ENCODE measurements at regions not wholly inside any gene's neighbourhood (a gene's known extent, or its start where the extent isn't known, plus 50 kb on each side); places are given as distances from the start of the nearest gene placed in this dataset.

DNA sequence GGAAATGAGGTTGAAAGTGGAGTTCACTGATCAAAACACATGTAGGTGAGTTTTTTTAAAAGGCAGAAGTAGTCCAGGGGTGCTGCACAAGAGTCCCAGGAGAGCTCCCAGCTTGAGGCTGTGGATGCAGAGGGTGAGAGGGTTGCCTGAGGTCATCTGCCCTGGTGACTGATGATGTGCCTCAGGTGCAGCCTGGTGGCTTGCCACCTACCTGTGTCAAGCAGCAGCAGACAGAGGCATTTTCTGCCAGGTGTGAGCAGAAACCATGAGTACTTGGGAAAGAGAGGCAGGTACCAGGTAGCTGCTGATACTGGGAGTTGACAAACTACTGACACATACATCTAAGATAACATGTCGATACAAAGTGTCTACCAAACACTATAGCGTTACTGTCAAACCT is 92.5 kb downstream of the SCP2D1 start:
- Histone ChIP-seq H3K4me3 (ENCODE audit: low read length) (no peak overlapping the region), H3K9ac (ENCODE audit: low read length) (no peak overlapping the region)

DNA sequence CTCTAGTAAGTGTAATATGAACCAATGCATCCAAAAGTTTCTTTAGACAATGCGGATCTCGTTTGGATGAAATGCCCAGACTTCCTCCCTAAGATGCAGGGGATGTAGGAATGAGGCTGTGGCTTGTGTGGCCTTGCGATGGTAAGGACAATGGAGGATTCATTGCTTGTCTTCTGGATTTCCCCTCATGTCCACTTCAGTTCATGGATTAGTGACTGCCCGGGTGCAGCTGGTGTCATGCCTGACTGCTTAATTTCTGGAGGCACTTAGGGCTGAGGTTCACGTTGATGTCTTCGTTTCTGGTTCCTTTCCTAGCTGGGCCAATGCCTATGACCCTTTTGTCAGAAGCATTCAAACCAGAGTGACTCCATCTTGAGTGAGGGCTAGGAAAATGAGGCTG is 93.8 kb downstream of the SCP2D1 start:
- Histone ChIP-seq H3K4ac (ENCODE audit: low read depth, low read length) (no peak overlapping the region), H3K56ac (ENCODE audit: low read length) (no peak overlapping the region), H3K9ac (ENCODE audit: low read length) (no peak overlapping the region), H3K36me3 (ENCODE audit: control insufficient read depth, insufficient read depth, low read length) (no peaks in the 10 kb centered on the region), H2AK5ac (ENCODE audit: low read length) (no peak overlapping the region), H3K27ac (ENCODE audit: low read depth, low read length) (no peak overlapping the region), H3K18ac (ENCODE audit: low read length) (no peak overlapping the region), H4K5ac (ENCODE audit: low read length) (no peak overlapping the region), H3K23ac (ENCODE audit: low read length) (no peak overlapping the region), H2BK15ac (replicated peaks; ENCODE audit: low read depth) (no peak overlapping the region), H3K4me2 (ENCODE audit: low read length) (no peak overlapping the region), H2BK120ac (ENCODE audit: low read depth, low read length) (no peak overlapping the region), H3K79me2 (ENCODE audit: control insufficient read depth, insufficient read depth, low read length) (no peaks in the 10 kb centered on the region), H3K4me3 (ENCODE audit: low read length) (no peak overlapping the region), H2BK5ac (ENCODE audit: low read length) (no peak overlapping the region), H3K27me3 (ENCODE audit: insufficient read depth, low read length, poor library complexity) (no peaks in the 10 kb centered on the region), H3K4me1 (ENCODE audit: control insufficient read depth, low read depth, low read length) (peaks cover 2% of the 10 kb centered on the region), H4K8ac (ENCODE audit: low read depth, low read length) (no peak overlapping the region), H3K79me1 (ENCODE audit: low read length) (no peaks in the 10 kb centered on the region)
- WGBS (ENCODE audit: extremely low coverage, insufficient coverage, low lambda C conversion rate), result no CpG with 5 or more reads among the region's 6 CpGs
- no peak for DNase-seq

More for the DNA sequence above, 92.5 kb downstream of the SCP2D1 start:
- no peak overlapping the region for H3K4me2 ChIP-seq (ENCODE audit: low read length)
- H2BK120ac ChIP-seq (ENCODE audit: low read depth, low read length), result no peak overlapping the region
- no peaks in the 10 kb centered on the region for H3K4me1 ChIP-seq (ENCODE audit: control insufficient read depth, low read depth, low read length)
- no peak overlapping the region for H3K56ac ChIP-seq (ENCODE audit: low read length)
- no peaks in the 10 kb centered on the region for H3K27me3 ChIP-seq (ENCODE audit: insufficient read depth, low read length, poor library complexity)
- H4K5ac ChIP-seq (ENCODE audit: low read length), result no peak overlapping the region
- no peaks in the 10 kb centered on the region for H3K36me3 ChIP-seq (ENCODE audit: control insufficient read depth, insufficient read depth, low read length)
- no peaks in the 10 kb centered on the region for H3K79me1 ChIP-seq (ENCODE audit: low read length)
- no peak overlapping the region for H2BK15ac ChIP-seq (replicated peaks; ENCODE audit: low read depth)
- H3K4ac ChIP-seq (ENCODE audit: low read depth, low read length), result no peak overlapping the region
- H3K18ac ChIP-seq (ENCODE audit: low read length), result no peak overlapping the region
- no peak overlapping the region for H3K23ac ChIP-seq (ENCODE audit: low read length)
- H3K27ac ChIP-seq (ENCODE audit: low read depth, low read length), result no peak overlapping the region
- H3K79me2 ChIP-seq (ENCODE audit: control insufficient read depth, insufficient read depth, low read length), result no peaks in the 10 kb centered on the region
- no peak overlapping the region for H2AK5ac ChIP-seq (ENCODE audit: low read length)
- H4K8ac ChIP-seq (ENCODE audit: low read depth, low read length), result no peak overlapping the region
- no CpG with 5 or more reads among the region's 2 CpGs for WGBS (ENCODE audit: extremely low coverage, insufficient coverage, low lambda C conversion rate)
- DNase-seq, result no peak
- no peak overlapping the region for H2BK5ac ChIP-seq (ENCODE audit: low read length)

GRCh38 chr20:18908109-18908508 is 94.5 kb downstream of the SCP2D1 start:
- no peaks in the 10 kb centered on the region for H3K36me3 ChIP-seq (ENCODE audit: control insufficient read depth, insufficient read depth, low read length)
- H3K79me1 ChIP-seq (ENCODE audit: low read length), result no peaks in the 10 kb centered on the region
- WGBS (ENCODE audit: extremely low coverage, insufficient coverage, low lambda C conversion rate), result no CpG with 5 or more reads among the region's 3 CpGs
- no peak overlapping the region for H4K8ac ChIP-seq (ENCODE audit: low read depth, low read length)
- H3K4me2 ChIP-seq (ENCODE audit: low read length), result no peak overlapping the region
- no peak overlapping the region for H2AK5ac ChIP-seq (ENCODE audit: low read length)
- H3K27me3 ChIP-seq (ENCODE audit: insufficient read depth, low read length, poor library complexity), result no peaks in the 10 kb centered on the region
- no peak overlapping the region for H3K4me3 ChIP-seq (ENCODE audit: low read length)
- H3K4me1 ChIP-seq (ENCODE audit: control insufficient read depth, low read depth, low read length), result peaks cover 2% of the 10 kb centered on the region
- H3K23ac ChIP-seq (ENCODE audit: low read length), result no peak overlapping the region
- no peak overlapping the region for H3K9ac ChIP-seq (ENCODE audit: low read length)
- no peaks in the 10 kb centered on the region for H3K79me2 ChIP-seq (ENCODE audit: control insufficient read depth, insufficient read depth, low read length)
- no peak overlapping the region for H3K27ac ChIP-seq (ENCODE audit: low read depth, low read length)
- H4K5ac ChIP-seq (ENCODE audit: low read length), result no peak overlapping the region
- H2BK5ac ChIP-seq (ENCODE audit: low read length), result no peak overlapping the region
- no peak overlapping the region for H2BK15ac ChIP-seq (replicated peaks; ENCODE audit: low read depth)
- no peak overlapping the region for H3K18ac ChIP-seq (ENCODE audit: low read length)
- H2BK120ac ChIP-seq (ENCODE audit: low read depth, low read length), result no peak overlapping the region
- no peak overlapping the region for H3K56ac ChIP-seq (ENCODE audit: low read length)
- no peak for DNase-seq
- no peak overlapping the region for H3K4ac ChIP-seq (ENCODE audit: low read depth, low read length)

DNA sequence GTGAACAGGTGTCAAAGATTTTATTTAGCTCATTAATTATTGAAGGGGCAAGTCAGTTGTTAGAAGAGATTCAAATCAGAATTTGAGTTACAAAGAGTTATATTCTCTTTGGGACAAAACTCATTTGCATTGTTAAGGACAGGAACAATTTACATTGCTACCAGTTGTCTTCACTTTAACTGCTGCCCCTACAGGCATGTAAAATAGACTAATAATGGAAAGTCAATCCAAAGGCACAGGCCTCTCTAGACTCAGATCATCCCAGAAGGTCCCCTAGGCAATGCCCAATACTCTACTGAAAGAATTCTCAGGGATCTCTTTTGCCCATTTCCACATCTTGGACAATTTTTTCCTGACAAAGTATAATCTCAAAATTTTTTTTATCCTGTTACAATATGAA is 95.7 kb downstream of the SCP2D1 start:
- no peak overlapping the region for H2BK15ac ChIP-seq (replicated peaks; ENCODE audit: low read depth)
- no peak overlapping the region for H4K5ac ChIP-seq (ENCODE audit: low read length)
- no peak overlapping the region for H3K18ac ChIP-seq (ENCODE audit: low read length)
- no peak overlapping the region for H3K9ac ChIP-seq (ENCODE audit: low read length)
- H3K4ac ChIP-seq (ENCODE audit: low read depth, low read length), result no peak overlapping the region
- no peak overlapping the region for H3K23ac ChIP-seq (ENCODE audit: low read length)
- no peaks in the 10 kb centered on the region for H3K27me3 ChIP-seq (ENCODE audit: insufficient read depth, low read length, poor library complexity)
- no peak for DNase-seq
- no peak overlapping the region for H2BK5ac ChIP-seq (ENCODE audit: low read length)
- no peaks in the 10 kb centered on the region for H3K79me2 ChIP-seq (ENCODE audit: control insufficient read depth, insufficient read depth, low read length)
- H4K8ac ChIP-seq (ENCODE audit: low read depth, low read length), result no peak overlapping the region
- H2BK120ac ChIP-seq (ENCODE audit: low read depth, low read length), result no peak overlapping the region
- H2AK5ac ChIP-seq (ENCODE audit: low read length), result no peak overlapping the region
- no peak overlapping the region for H3K27ac ChIP-seq (ENCODE audit: low read depth, low read length)
- no peak overlapping the region for H3K4me2 ChIP-seq (ENCODE audit: low read length)
- peaks cover 2% of the 10 kb centered on the region for H3K4me1 ChIP-seq (ENCODE audit: control insufficient read depth, low read depth, low read length)
- no peak overlapping the region for H3K56ac ChIP-seq (ENCODE audit: low read length)
- no peak overlapping the region for H3K4me3 ChIP-seq (ENCODE audit: low read length)
- H3K36me3 ChIP-seq (ENCODE audit: control insufficient read depth, insufficient read depth, low read length), result no peaks in the 10 kb centered on the region
- no peaks in the 10 kb centered on the region for H3K79me1 ChIP-seq (ENCODE audit: low read length)

DNA sequence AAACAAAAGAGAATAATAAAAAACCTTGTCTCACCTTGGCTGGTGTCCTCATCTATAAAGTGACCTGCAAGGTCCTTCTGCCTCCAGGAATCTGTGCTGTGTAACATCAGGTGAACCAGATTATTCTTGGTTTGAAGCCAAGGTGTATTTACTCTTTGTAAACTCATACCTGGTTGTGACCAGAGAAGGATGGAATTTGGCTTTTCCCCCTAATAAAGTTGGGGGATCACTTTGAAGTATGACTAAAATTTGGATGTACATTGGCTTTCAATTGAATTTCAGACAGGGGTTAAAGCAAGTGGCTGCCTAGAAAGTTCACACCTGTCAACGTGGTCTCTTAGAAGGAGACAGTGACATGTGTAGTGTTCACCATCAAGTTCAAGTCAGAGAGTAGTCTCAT is 100.1 kb downstream of the SCP2D1 start:
- H3K79me2 ChIP-seq (ENCODE audit: control insufficient read depth, insufficient read depth, low read length), result no peaks in the 10 kb centered on the region
- no peak overlapping the region for H3K9ac ChIP-seq (ENCODE audit: low read length)
- no peak overlapping the region for H3K56ac ChIP-seq (ENCODE audit: low read length)
- no peak overlapping the region for H4K5ac ChIP-seq (ENCODE audit: low read length)
- H3K79me1 ChIP-seq (ENCODE audit: low read length), result no peaks in the 10 kb centered on the region
- H4K8ac ChIP-seq (ENCODE audit: low read depth, low read length), result no peak overlapping the region
- WGBS (ENCODE audit: extremely low coverage, insufficient coverage, low lambda C conversion rate), result no CpG with 5 or more reads among the region's 1 CpG
- no peak for DNase-seq
- H3K4ac ChIP-seq (ENCODE audit: low read depth, low read length), result no peak overlapping the region
- no peak overlapping the region for H2BK15ac ChIP-seq (replicated peaks; ENCODE audit: low read depth)
- H3K27ac ChIP-seq (ENCODE audit: low read depth, low read length), result no peak overlapping the region
- no peaks in the 10 kb centered on the region for H3K36me3 ChIP-seq (ENCODE audit: control insufficient read depth, insufficient read depth, low read length)
- no peak overlapping the region for H2AK5ac ChIP-seq (ENCODE audit: low read length)
- H3K4me3 ChIP-seq (ENCODE audit: low read length), result no peak overlapping the region
- H3K23ac ChIP-seq (ENCODE audit: low read length), result no peak overlapping the region
- H3K18ac ChIP-seq (ENCODE audit: low read length), result no peak overlapping the region
- no peak overlapping the region for H2BK5ac ChIP-seq (ENCODE audit: low read length)
- no peaks in the 10 kb centered on the region for H3K27me3 ChIP-seq (ENCODE audit: insufficient read depth, low read length, poor library complexity)
- H2BK120ac ChIP-seq (ENCODE audit: low read depth, low read length), result no peak overlapping the region
- H3K4me1 ChIP-seq (ENCODE audit: control insufficient read depth, low read depth, low read length), result peaks cover 2% of the 10 kb centered on the region
- no peak overlapping the region for H3K4me2 ChIP-seq (ENCODE audit: low read length)

DNA sequence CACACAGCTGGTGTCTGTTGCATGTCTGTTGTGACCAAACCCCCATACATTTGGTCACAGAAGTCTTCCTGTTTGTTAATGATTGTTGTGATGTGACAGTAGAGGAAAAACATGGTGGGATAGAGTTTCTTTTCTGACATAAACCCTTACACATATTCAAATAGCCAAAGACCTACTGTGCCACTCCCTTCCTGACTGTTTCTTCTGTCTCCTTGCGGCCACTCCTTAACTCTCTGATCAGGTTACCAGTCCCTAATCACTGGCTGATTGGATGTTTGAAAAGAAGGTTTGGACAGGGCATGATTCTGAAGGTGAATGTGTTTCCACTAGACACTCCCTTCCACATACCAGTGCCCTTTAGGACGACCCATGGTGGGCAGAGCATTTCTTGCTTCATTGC is 101.2 kb downstream of the SCP2D1 start:
- Histone ChIP-seq H4K8ac (ENCODE audit: low read depth, low read length) (no peak overlapping the region), H3K27me3 (ENCODE audit: insufficient read depth, low read length, poor library complexity) (no peaks in the 10 kb centered on the region), H3K23ac (ENCODE audit: low read length) (no peak overlapping the region), H3K56ac (ENCODE audit: low read length) (no peak overlapping the region), H3K79me2 (ENCODE audit: control insufficient read depth, insufficient read depth, low read length) (no peaks in the 10 kb centered on the region), H2BK120ac (ENCODE audit: low read depth, low read length) (no peak overlapping the region), H3K4me2 (ENCODE audit: low read length) (no peak overlapping the region), H3K9ac (ENCODE audit: low read length) (no peak overlapping the region), H2BK5ac (ENCODE audit: low read length) (no peak overlapping the region), H3K36me3 (ENCODE audit: control insufficient read depth, insufficient read depth, low read length) (no peaks in the 10 kb centered on the region), H3K4me1 (ENCODE audit: control insufficient read depth, low read depth, low read length) (peaks cover 2% of the 10 kb centered on the region), H3K4me3 (ENCODE audit: low read length) (no peak overlapping the region), H3K27ac (ENCODE audit: low read depth, low read length) (no peak overlapping the region), H3K79me1 (ENCODE audit: low read length) (no peaks in the 10 kb centered on the region), H4K5ac (ENCODE audit: low read length) (no peak overlapping the region), H3K4ac (ENCODE audit: low read depth, low read length) (no peak overlapping the region), H3K18ac (ENCODE audit: low read length) (no peak overlapping the region), H2BK15ac (replicated peaks; ENCODE audit: low read depth) (no peak overlapping the region), H2AK5ac (ENCODE audit: low read length) (no peak overlapping the region)
- WGBS (ENCODE audit: extremely low coverage, insufficient coverage, low lambda C conversion rate), result no CpG with 5 or more reads among the region's 2 CpGs
- no peak for DNase-seq

All from mesendoderm (in vitro differentiated cells).